Loucy (cell line): ENCODE measurements at regions not wholly inside any gene's neighbourhood (a gene's known extent, or its start where the extent isn't known, plus 50 kb on each side); places are given as distances from the start of the nearest gene placed in this dataset.

Source experiments
- H2AFZ ChIP-seq: fragments of 200-600 bp; sonication (generic); 2 replicates; pipeline ENCODE4 v1.6.0; 2016; ENCODE audit warnings: antibody characterized with exemption, mild to moderate bottlenecking, low read length, moderate library complexity
- H3F3A ChIP-seq: fragments of 200-600 bp; 2 replicates; pipeline ENCODE4 v1.6.0; 2016; ENCODE audit warnings: antibody characterized with exemption, low read depth, mild to moderate bottlenecking
- H3K27me3 ChIP-seq: fragments of 200-600 bp; sonication (generic); 2 replicates; pipeline ENCODE4 v1.6.1; 2014; ENCODE audit warnings: low read length, mild to moderate bottlenecking; ENCODE audit not compliant: insufficient read depth, poor library complexity, severe bottlenecking
- H3K36me3 ChIP-seq: fragments of 200-600 bp; sonication (generic); 2 replicates; pipeline ENCODE4 v1.6.1; 2016; ENCODE audit warnings: low read length; ENCODE audit not compliant: insufficient read depth
- H3K4me1 ChIP-seq: fragments of 200-600 bp; sonication (generic); 2 replicates; pipeline ENCODE4 v1.5.1; 2014; ENCODE audit warnings: low read length, mild to moderate bottlenecking; ENCODE audit not compliant: insufficient read depth, poor library complexity, severe bottlenecking
- H3K4me2 ChIP-seq: fragments of 200-600 bp; sonication (generic); 2 replicates; pipeline ENCODE4 v1.6.0; 2014; ENCODE audit warnings: antibody characterized with exemption, low read length, low read depth, mild to moderate bottlenecking; ENCODE audit not compliant: poor library complexity, severe bottlenecking
- H3K4me3 ChIP-seq: fragments of 200-600 bp; sonication (generic); 2 replicates; pipeline ENCODE4 v1.5.1; 2014; ENCODE audit warnings: low read length, mild to moderate bottlenecking, mixed read lengths; ENCODE audit not compliant: poor library complexity, severe bottlenecking
- H3K79me2 ChIP-seq: fragments of 200-600 bp; sonication (generic); 2 replicates; pipeline ENCODE4 v1.6.1; 2014; ENCODE audit warnings: low read length; ENCODE audit not compliant: insufficient read depth
- H3K9ac ChIP-seq: fragments of 200-600 bp; sonication (generic); 2 replicates; pipeline ENCODE4 v1.6.0; 2014; ENCODE audit warnings: mild to moderate bottlenecking, low read depth, low read length, moderate library complexity; ENCODE audit not compliant: poor library complexity, severe bottlenecking
- H3K9me2 ChIP-seq: fragments of 200-600 bp; sonication (generic); replicated peaks from 2 replicates; pipeline ENCODE4 v1.6.1; 2016; ENCODE audit warnings: low read depth, low read length, mixed read lengths
- H3K9me3 ChIP-seq: fragments of 200-600 bp; sonication (generic); 2 replicates; pipeline ENCODE4 v1.6.1; 2014; ENCODE audit warnings: mild to moderate bottlenecking, antibody characterized with exemption, low read length, low read depth; ENCODE audit not compliant: insufficient read depth
- H4K20me1 ChIP-seq: fragments of 200-600 bp; sonication (generic); 2 replicates; pipeline ENCODE4 v1.6.0; 2014; ENCODE audit warnings: antibody characterized with exemption, low read length, mild to moderate bottlenecking; ENCODE audit not compliant: insufficient read depth, poor library complexity, severe bottlenecking
- EZH2phosphoT487 ChIP-seq: fragments of 200-600 bp; IDR thresholded peaks from 2 replicates; pipeline ENCODE4 v1.6.1; 2018; ENCODE audit warnings: antibody characterized with exemption, mild to moderate bottlenecking, moderate library complexity, borderline replicate concordance
- TF ChIP-seq, protein P1 (sequence below): fragments of 200-600 bp; sonication (generic); conservative IDR thresholded peaks from 2 replicates; pipeline ENCODE4 v1.5.1; 2014; ENCODE audit warnings: mild to moderate bottlenecking, antibody characterized with exemption, low read length

DNA sequence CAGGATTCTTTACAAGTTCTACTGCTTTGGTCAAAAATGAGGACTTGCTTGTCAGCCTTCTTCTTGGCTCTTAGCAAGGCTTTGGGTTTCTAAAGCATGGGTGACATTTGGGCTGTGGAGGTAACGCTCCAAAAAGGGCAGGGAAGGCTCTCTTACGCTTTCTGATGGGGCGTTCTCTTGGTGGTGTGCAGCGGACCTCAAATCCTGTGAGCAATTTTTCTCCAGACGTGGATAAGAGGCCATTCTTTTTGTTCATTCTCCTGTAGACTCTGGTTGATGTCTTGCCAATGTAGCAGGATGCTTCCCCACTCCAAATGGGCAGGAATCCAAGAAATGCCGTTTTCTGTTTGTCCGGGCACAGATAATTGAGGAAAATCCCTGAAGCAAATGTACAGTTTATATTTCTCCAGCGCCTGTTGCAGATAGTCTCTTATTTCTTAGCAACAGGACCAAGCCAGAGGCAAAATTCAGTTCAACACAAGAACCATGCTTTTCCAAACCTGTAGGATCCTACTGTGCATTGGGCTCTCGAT is 138.4 kb upstream of the NFE2L3 start:
- Histone ChIP-seq H3K79me2 (no peaks in the 10 kb centered on the region), H3K4me2 (no peak overlapping the region), H4K20me1 (no peaks in the 10 kb centered on the region), H3K36me3 (no peaks in the 10 kb centered on the region), H3K9ac (no peak overlapping the region), H3K4me1 (no peaks in the 10 kb centered on the region), H3K9me2 (no peaks in the 10 kb centered on the region), H3K9me3 (no peaks in the 10 kb centered on the region), H3K4me3 (no peak overlapping the region), H3K27me3 (peaks cover 6% of the 10 kb centered on the region), H3F3A (no peaks in the 10 kb centered on the region), H2AFZ (no peak overlapping the region)
- no peak for TF ChIP-seq EZH2phosphoT487
- TF ChIP-seq, protein P1, sequence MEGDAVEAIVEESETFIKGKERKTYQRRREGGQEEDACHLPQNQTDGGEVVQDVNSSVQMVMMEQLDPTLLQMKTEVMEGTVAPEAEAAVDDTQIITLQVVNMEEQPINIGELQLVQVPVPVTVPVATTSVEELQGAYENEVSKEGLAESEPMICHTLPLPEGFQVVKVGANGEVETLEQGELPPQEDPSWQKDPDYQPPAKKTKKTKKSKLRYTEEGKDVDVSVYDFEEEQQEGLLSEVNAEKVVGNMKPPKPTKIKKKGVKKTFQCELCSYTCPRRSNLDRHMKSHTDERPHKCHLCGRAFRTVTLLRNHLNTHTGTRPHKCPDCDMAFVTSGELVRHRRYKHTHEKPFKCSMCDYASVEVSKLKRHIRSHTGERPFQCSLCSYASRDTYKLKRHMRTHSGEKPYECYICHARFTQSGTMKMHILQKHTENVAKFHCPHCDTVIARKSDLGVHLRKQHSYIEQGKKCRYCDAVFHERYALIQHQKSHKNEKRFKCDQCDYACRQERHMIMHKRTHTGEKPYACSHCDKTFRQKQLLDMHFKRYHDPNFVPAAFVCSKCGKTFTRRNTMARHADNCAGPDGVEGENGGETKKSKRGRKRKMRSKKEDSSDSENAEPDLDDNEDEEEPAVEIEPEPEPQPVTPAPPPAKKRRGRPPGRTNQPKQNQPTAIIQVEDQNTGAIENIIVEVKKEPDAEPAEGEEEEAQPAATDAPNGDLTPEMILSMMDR = no peak

DNA sequence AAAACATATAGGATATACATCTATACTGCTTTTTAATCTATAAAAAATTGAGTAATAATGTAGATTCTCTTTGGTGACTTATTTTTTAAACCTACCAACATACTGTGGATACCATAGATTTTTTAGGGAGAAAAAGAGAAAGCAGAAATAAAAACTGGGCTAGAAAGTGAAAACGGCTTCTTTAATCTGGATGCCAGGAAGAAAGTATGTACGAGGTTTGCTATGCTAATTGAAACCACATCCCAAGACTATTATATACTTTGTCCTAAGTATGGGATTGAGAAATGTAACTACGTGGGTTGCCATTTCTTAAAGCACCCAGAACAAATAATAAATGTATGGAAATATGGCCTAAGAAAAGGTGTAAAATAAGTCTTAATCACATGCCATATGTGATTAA is 129.0 kb upstream of the NFE2L3 start:
- Histone ChIP-seq H3K9me3 (no peaks in the 10 kb centered on the region), H3K4me2 (no peak overlapping the region)
- TF ChIP-seq, protein P1 = no peak
- no peak for TF ChIP-seq EZH2phosphoT487

DNA sequence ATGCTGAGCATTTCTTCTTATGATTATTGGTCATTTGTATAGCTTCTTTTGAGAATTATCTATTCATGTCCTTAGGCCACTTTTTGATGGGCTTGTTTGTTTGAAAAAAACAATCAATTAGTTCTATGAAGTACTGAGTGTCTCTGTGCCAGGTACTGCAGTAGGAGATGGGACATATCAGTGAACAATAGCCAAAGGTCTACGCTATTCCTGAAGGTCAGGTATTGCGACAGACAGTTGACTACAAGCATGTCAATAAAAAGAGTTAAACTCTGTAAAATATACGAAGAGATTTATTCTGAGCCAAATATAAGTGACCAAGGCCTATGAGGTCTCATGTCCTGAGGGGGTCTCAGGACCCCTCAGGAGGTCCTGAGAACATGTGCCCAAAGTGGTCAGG is 122.1 kb upstream of the NFE2L3 start:
- Histone ChIP-seq H3K27me3 (no peaks in the 10 kb centered on the region), H3K9me3 (no peaks in the 10 kb centered on the region), H3K9ac (no peak overlapping the region), H3K4me1 (no peaks in the 10 kb centered on the region), H3K9me2 (no peaks in the 10 kb centered on the region), H2AFZ (no peak overlapping the region), H4K20me1 (no peaks in the 10 kb centered on the region), H3F3A (no peaks in the 10 kb centered on the region), H3K4me3 (no peak overlapping the region), H3K36me3 (no peaks in the 10 kb centered on the region), H3K4me2 (no peak overlapping the region), H3K79me2 (no peaks in the 10 kb centered on the region)
- TF ChIP-seq, protein P1 = no peak
- no peak for TF ChIP-seq EZH2phosphoT487

More for the DNA sequence above, 129.0 kb upstream of the NFE2L3 start:
- Histone ChIP-seq H3K9ac (no peak overlapping the region), H3K79me2 (no peaks in the 10 kb centered on the region), H3K27me3 (no peaks in the 10 kb centered on the region), H3K4me1 (no peaks in the 10 kb centered on the region), H3K36me3 (no peaks in the 10 kb centered on the region), H3F3A (no peaks in the 10 kb centered on the region), H4K20me1 (no peaks in the 10 kb centered on the region), H2AFZ (no peak overlapping the region), H3K4me3 (no peak overlapping the region), H3K9me2 (no peaks in the 10 kb centered on the region)
